ENCODE measurements at regions not wholly inside any gene's neighbourhood (a gene's known extent, or its start where the extent isn't known, plus 50 kb on each side); places are given as distances from the start of the nearest gene placed in this dataset.

DNA sequence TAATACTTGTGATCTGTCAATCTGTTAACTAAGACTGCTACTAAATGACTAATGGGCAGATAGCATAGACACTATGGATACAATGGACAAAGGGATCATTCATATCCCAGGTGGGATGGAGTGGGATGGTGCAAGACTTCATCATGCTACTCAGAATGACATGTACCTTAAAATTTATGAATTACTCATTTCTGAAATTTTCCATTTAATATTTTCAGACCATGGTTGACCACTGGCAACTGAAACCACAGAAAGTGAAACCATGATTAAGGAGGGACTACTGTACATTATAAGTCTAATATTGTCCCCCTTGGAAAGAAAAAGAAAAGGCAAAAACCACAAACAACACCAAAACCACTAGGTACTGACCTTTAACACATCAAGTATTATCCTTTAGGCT is 247.0 kb upstream of the SYT4 start:
- Histone ChIP-seq H3K4me3 (no peak overlapping the region), H3K4me1 (no peaks in the 10 kb centered on the region), H3K27me3 (no peaks in the 10 kb centered on the region), H3K36me3 (no peaks in the 10 kb centered on the region), H3K27ac (no peak overlapping the region), H3K9me3 (no peaks in the 10 kb centered on the region)
- no peak for DNase-seq
- TF ChIP-seq, protein P1, sequence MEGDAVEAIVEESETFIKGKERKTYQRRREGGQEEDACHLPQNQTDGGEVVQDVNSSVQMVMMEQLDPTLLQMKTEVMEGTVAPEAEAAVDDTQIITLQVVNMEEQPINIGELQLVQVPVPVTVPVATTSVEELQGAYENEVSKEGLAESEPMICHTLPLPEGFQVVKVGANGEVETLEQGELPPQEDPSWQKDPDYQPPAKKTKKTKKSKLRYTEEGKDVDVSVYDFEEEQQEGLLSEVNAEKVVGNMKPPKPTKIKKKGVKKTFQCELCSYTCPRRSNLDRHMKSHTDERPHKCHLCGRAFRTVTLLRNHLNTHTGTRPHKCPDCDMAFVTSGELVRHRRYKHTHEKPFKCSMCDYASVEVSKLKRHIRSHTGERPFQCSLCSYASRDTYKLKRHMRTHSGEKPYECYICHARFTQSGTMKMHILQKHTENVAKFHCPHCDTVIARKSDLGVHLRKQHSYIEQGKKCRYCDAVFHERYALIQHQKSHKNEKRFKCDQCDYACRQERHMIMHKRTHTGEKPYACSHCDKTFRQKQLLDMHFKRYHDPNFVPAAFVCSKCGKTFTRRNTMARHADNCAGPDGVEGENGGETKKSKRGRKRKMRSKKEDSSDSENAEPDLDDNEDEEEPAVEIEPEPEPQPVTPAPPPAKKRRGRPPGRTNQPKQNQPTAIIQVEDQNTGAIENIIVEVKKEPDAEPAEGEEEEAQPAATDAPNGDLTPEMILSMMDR (IDR thresholded peaks at IDR 0.05), result no peak
- TF ChIP-seq POLR2A (IDR thresholded peaks at IDR 0.05), result no peak

DNA sequence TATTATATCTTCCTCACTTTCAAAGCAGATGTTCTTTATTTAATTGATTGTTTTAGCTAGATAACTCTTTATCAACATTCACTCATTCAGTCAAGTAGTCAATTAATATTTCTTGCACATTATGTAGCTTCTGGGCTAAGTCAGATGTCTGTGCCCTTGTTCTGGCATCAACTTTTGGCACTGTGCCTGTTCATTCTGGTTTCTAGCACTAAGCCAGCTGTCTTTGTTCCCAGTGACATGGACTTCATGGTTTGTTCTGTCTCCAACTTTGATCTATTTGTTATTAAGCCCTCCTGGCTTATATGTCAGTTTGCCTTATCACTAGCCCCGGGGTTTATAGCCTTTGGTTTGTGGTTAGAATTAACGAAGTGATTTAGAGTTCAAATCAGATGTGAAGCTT is 247.9 kb upstream of the SYT4 start:
- no peak for DNase-seq
- no peaks in the 10 kb centered on the region for H3K27me3 ChIP-seq
- TF ChIP-seq POLR2A (IDR thresholded peaks at IDR 0.05), result no peak
- TF ChIP-seq, protein P1 (IDR thresholded peaks at IDR 0.05), result no peak
- no peaks in the 10 kb centered on the region for H3K9me3 ChIP-seq
- no peaks in the 10 kb centered on the region for H3K4me1 ChIP-seq
- no peaks in the 10 kb centered on the region for H3K36me3 ChIP-seq
- no peak overlapping the region for H3K27ac ChIP-seq
- no peak overlapping the region for H3K4me3 ChIP-seq

DNA sequence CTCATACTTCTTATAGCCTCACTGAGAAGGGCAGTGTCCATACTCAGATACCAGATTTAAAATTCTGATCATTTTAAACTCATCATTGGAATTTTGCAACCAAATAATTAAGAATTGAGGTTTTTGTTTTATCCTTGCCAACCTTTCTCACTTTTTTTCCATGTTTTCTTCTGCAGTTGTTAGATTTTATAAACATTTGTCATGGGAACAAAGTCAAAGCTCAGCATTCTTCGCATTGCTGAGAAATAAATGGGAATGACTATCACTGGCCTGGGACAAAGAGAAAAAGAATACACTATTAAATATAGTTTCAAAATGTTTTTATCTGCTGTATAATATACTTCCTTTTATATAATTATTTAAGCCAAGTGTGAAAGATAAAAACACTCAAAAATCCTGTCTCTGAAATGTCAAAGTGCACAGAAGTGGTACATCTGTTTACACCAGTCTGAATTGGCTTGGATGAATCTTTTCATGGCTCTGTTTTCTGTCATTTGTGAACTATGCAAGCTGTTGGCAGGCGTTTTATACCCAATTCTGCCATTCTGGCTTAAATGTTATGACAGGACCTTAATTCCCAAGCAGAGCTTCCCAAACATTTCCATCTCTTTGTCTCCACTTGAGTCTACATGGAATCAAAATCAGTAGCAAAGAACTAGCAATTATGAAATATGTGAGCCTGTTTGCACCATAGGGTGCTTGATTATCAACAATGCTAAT is 249.3 kb upstream of the SYT4 start:
- no peak for DNase-seq
- H3K27me3 ChIP-seq, result no peaks in the 10 kb centered on the region
- TF ChIP-seq POLR2A (IDR thresholded peaks at IDR 0.05), result no peak
- TF ChIP-seq, protein P1 (IDR thresholded peaks at IDR 0.05), result no peak
- no peak overlapping the region for H3K27ac ChIP-seq
- H3K4me1 ChIP-seq, result no peaks in the 10 kb centered on the region
- H3K9me3 ChIP-seq, result no peaks in the 10 kb centered on the region
- no peaks in the 10 kb centered on the region for H3K36me3 ChIP-seq
- no peak overlapping the region for H3K4me3 ChIP-seq

DNA sequence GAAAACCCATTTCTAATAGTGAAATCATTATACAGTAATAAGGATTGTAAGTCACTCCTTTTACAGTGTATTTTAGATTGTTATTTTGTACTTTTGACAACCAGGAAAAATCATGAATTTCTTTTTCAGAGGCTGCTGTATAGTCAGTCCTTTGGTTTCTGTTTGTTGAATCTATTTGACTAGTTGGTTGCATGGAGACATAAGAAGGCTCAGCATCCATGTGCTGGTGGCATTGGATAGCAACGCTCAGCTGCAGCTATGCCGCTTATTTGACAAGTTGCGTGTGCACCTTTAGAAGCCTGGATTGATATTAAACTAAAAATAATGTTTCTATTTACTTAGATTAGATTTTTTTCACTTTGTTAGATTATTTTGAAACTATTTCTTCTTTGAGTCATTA is 254.1 kb upstream of the SYT4 start:
- H3K36me3 ChIP-seq, result no peaks in the 10 kb centered on the region
- H3K4me3 ChIP-seq, result no peak overlapping the region
- no peak for DNase-seq
- no peaks in the 10 kb centered on the region for H3K9me3 ChIP-seq
- H3K27me3 ChIP-seq, result no peaks in the 10 kb centered on the region
- H3K4me1 ChIP-seq, result no peaks in the 10 kb centered on the region
- H3K27ac ChIP-seq, result no peak overlapping the region
- TF ChIP-seq POLR2A (IDR thresholded peaks at IDR 0.05), result no peak
- TF ChIP-seq, protein P1 (IDR thresholded peaks at IDR 0.05), result no peak

DNA sequence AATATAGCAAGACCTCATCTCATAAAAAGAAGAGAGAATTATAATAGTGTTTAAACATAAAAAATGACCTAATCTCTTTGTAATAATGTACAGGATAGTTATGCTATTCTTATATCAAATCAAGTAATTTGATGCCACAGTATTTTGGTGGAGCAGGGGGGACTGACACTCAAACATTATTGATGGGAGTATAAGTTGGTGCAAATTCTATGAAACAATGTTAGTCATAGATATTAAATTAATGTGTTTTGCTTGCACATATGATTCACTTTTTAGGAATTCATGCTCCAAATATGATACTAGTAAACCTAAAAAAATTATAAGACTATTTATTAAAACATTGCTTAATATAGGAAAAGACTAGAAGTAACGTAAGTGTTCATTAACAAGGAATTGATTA is 256.1 kb upstream of the SYT4 start:
- H3K9me3 ChIP-seq, result no peaks in the 10 kb centered on the region
- no peaks in the 10 kb centered on the region for H3K36me3 ChIP-seq
- no peak overlapping the region for H3K4me3 ChIP-seq
- TF ChIP-seq POLR2A (IDR thresholded peaks at IDR 0.05), result no peak
- TF ChIP-seq, protein P1 (IDR thresholded peaks at IDR 0.05), result no peak
- no peaks in the 10 kb centered on the region for H3K27me3 ChIP-seq
- H3K4me1 ChIP-seq, result no peaks in the 10 kb centered on the region
- no peak overlapping the region for H3K27ac ChIP-seq
- no peak for DNase-seq

DNA sequence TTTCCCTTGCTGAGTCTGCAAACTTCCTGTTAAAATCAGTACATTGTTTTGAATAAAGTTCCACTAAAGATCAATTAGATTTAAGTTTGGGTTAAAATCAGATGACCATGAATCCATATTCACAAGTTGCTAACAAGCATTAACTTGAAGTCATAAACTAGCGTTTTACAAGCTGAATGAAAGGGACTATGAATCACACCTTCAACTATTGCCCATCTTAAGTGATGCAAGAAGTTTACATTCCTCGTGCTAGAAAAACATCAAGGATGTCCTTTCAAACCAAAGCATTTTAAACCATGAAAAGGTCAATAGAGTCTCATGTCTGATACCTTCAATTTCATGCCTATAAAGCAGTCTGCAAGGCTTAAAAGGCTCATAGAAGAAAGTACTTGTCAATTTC is 257.2 kb upstream of the SYT4 start:
- no peak for DNase-seq
- H3K27ac ChIP-seq, result no peak overlapping the region
- H3K27me3 ChIP-seq, result no peaks in the 10 kb centered on the region
- H3K4me1 ChIP-seq, result no peaks in the 10 kb centered on the region
- H3K4me3 ChIP-seq, result no peak overlapping the region
- H3K9me3 ChIP-seq, result no peaks in the 10 kb centered on the region
- no peak for TF ChIP-seq POLR2A (IDR thresholded peaks at IDR 0.05)
- TF ChIP-seq, protein P1 (IDR thresholded peaks at IDR 0.05), result no peak
- H3K36me3 ChIP-seq, result no peaks in the 10 kb centered on the region

All from Peyer's patch (tissue), 4 donors.